ENCODE measurements at regions not wholly inside any gene's neighbourhood (a gene's known extent, or its start where the extent isn't known, plus 50 kb on each side); places are given as distances from the start of the nearest gene placed in this dataset.

DNA sequence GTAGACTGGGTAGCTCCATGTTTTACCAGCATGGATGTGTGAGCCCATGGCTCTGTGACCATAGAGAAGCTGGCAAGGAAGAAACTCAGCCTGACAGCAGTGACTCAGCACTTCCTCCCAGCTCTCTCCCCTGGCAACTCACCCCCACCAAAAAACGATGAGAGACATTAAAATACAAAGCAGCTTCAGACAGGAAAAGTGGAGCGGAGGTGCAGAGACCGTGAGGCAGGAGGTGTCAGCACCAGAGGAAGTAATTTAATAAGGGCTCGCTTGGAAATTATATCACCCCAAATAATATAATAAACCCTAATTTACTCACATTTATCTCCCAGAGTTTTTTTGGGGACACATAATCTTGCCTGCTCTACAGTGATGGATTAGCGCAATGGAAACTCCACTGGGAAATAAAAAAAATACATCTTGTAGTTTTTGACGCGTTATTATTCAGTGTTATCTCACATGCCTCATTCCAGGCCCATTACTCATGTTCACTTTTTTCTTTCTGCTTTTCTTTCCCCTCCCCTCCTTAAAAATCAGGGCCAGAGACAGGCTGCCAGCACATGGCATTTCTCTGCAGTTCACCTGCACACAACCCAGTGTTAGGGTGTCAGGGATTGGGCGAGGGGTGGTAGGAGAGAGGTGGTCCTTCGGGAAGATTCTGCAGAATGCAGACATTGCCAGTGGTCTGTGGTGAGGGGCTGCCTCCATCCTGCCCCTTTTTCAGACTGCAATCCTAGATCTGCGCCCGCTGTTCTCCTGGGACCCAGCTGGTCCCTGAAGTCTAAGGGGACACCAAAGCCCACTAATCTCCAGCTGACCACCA, 170.8 kb downstream of the BUD13 start:
- peak in 10 of 56 donors; percentile 6 to 32 (median 16) for DNase-seq

- DNase-seq = no peak
Measured at GRCh38 chr11:116600930-116601329, 171.9 kb downstream of the BUD13 start.

GRCh38 chr11:116598556-116598955, 174.2 kb downstream of the BUD13 start:
- DNase-seq = no peak

- no peak for DNase-seq
Measured at GRCh38 chr11:116598036-116598435, 174.8 kb downstream of the BUD13 start.

GRCh38 chr11:116596346-116597260, 176.2 kb downstream of the BUD13 start:
- no peak for DNase-seq

DNA sequence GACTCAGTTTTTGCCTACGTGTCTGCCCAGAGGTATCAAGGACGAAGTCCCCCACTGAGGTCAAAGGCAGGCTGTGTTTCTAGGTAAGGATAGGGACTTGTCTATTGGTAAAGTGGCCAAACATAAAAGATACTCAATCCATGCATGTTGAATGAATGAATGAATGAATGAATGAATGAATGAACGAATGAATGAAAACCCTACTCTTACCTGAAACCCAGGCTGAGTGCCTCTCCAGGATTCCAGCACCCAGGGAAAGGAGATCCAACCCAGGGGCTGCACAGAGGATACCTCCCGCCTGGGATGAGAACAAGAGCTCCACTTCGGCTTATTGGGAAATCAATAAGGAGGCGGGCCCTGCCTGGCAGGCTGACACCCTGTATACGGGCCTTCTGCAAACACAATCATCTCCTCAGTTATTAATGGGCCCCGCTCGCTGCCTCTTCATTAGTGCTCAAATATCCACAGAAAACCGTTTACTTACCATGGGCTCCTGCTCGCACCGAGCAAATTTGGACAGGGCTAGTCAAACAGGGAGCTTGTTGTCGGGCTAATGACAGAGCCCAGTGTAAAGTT, 177.4 kb downstream of the BUD13 start:
- no peak for DNase-seq

DNA sequence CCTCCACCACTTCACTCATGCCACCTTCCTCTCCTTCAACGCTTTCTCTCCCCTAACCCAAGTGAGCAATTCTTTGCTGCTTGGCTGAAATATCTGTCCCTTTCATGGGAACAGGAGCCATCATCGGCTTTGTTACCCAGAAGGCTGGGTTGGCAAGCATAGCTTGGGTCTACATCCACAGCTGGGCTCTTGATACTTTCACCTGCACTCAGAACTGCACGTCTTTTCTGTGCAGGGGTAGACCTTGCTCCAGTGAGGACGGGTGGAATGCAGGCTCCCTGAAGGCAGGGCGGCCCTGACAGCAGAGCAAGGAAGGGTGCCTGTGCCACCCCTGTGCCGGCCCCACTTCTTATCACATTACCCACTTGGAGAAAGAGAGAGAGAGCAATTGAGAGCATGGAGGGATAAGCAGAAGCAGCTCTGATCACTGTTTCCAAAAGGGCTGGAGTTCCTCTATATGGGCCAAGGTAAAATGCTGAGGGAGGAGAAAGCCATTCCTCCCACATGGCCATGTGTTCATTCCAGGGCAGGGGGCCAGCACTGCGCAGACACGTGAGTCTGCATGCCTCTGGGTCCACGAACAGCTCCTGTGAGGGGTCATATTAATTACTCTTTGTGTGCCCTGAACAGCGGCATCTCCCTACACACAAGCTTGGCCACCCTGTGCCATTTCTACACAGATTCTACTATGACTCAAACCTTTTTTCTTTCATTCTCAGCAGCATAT, 181.8 kb downstream of the BUD13 start:
- DNase-seq = no peak

- no peak for DNase-seq
Measured at GRCh38 chr11:116589402-116589801, 183.4 kb downstream of the BUD13 start.

- no peak for DNase-seq
Measured at GRCh38 chr11:116586392-116586791, 186.4 kb downstream of the BUD13 start.

DNA sequence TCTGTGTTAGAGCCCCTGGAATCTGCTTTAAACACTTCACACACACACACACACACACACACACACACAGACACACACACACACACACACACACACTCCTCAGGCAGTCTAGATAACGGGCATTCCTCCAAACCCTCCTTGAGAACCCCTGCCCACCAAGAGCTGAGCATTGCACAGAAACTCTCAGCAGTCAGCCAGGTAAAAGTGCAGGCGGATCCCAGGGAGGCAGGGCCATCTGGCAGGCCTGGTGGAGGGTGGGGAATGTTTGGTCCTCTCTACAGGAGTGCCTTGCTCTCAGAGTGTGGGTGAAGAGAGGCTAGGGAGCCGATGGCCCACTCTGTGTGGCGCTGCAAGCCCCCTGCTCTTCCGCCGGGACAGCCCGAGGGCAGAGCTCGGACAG, 190.2 kb downstream of the BUD13 start:
- no peak for DNase-seq

DNA sequence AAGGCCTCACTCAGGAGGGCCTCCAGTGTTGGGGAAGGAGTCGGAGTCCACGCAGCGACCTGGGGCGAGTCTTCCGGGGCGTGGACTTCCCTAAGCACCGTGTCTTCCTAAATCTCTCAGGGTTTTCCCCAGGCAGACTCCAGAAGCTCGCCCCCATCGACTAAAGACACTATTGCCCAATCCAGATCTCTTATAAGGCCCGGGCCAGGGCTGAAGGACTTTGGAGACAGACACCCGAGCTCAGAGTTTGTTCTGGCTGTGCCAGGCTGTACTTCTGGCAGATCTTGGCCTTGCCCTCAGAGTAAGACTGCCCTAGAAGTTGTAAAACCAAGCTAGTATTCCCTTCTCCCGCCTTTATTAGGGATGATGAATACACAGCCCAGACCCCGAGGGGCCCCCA, 191.4 kb downstream of the BUD13 start:
- peak in 1 of 56 donors; percentile 39 for DNase-seq

DNA sequence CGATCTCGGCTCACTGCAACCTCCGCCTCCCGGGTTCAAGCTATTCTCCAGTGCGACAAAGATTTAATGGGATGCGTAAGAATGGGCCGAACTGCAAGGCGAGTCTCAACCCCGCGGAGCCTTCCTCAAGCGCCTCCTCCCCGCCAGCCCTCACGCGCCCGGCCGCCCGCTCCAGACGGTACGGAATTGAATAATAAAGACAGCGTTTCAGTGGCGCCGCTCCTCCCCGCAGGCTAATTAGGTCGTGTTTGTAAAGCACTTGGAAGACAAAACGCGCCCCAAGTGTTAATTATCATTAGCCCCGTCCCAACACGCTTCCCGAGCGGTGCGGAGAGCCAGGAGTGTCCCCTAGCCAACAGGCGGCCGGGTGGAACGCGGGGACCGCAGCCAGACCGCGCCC, 192.0 kb downstream of the BUD13 start:
- peak in 47 of 56 donors; percentile 10 to 82 (median 46) for DNase-seq

GRCh38 chr11:116579857-116580727, 192.7 kb downstream of the BUD13 start:
- DNase-seq = peak in 2 of 56 donors; percentile 17 to 24

DNA sequence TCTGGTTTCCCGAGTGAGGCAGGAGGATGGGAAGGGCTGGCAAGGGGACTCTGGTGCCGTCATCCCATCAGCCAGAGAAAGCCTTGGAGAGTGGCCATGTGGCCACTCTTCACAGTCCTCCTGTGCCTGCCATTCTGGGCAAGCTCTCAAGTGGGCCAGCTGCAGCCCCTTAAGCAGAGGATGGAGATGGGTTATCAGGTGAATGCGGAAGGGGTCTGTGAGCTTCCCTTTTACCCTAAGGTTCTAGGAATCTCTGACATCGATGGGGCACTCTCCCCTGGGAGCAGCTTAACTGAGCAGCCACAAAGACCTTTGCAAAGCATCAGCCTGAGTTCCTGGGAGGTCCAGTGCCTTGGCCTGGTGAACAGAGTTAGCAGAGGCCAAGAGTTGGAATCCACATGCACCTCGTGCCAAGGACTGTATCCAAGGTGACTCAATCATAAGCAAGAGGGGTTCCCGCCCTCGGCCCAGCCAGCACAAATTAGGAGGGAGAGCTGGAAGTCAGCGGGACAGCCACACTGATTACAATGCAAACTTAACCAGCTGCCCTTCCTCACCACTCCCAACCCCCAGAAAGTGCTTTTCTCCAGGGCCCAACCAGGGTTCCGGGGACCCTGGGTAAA, 193.6 kb downstream of the BUD13 start:
- peak in 41 of 56 donors; percentile 9 to 73 (median 38) for DNase-seq

DNA sequence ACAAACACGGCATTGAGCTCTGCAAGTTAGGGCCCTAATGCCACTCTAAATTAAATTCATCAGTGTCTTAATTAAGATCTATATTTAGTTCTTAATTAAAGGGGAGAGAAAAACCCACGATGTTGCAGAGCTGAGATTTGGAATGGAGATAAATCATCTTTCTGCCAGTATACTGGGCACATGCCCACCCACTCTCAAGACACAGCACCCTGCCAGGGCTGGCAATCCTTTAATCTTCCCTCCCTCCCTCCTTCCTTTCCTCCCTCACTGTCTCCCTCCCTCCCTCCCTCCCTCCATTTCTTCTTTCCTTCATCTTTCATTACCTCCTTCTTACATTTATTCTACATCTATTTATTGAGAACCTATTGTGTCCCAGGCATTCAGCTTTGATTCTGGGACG, 194.8 kb downstream of the BUD13 start:
- DNase-seq = no peak

- DNase-seq = no peak
Measured at GRCh38 chr11:116577273-116577672, 195.5 kb downstream of the BUD13 start.

- no peak for DNase-seq
Measured at GRCh38 chr11:116576526-116576925, 196.3 kb downstream of the BUD13 start.

- DNase-seq = peak in 15 of 56 donors; percentile 3 to 36 (median 11)
Measured at GRCh38 chr11:116567721-116568242, 205.0 kb downstream of the BUD13 start.

DNA sequence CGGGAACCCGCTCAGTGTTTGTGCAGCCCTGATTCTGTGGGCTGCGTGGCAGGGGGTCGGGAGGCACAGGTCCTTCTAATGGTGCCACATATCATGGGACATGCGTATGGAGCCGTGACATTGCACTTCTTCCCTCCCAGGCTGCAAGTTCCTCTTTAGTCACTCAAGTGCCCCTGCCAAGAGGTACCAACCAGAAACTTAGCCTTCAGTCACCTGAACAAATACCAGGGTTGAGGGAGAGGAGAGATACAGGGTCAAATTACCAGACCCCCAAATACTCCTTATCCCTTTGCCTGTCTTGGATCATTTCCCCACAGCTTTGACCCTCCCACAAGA, 209.1 kb downstream of the BUD13 start:
- DNase-seq = no peak
